ENCODE measurements at regions not wholly inside any gene's neighbourhood (a gene's known extent, or its start where the extent isn't known, plus 50 kb on each side); places are given as distances from the start of the nearest gene placed in this dataset.

GRCh38 chr1:14524826-14525636, 73.5 kb upstream of the KAZN start:
- H3K27ac Mint-ChIP-seq, result no peak overlapping the region
- ATAC-seq (replicated peaks in 1 of 4) (no peak), DNase-seq (no peak)
- 60% methylated on average over 1 of the region's 3 CpGs for WGBS (ENCODE audit: insufficient coverage)
- Histone ChIP-seq H3K27ac (ENCODE audit: low read length) (no peak overlapping the region), H3K4me3 (ENCODE audit: control insufficient read depth in 1 of 2, extremely low read depth in 1 of 2, low read length in 1 of 2) (no peak overlapping the region), H3K9me3 (no peaks in the 10 kb centered on the region), H3K4me1 (ENCODE audit: control insufficient read depth in 1 of 2, extremely low read depth in 1 of 2, insufficient read depth in 2 of 2, low read length in 2 of 2) (no peaks in the 10 kb centered on the region), H3K27me3 (replicated peaks in 1 of 2; ENCODE audit: control insufficient read depth in 2 of 2, extremely low read depth in 1 of 2, insufficient read depth in 2 of 2, low read length in 1 of 2) (peaks cover 0 to 6% of the 10 kb centered on the region in 2 experiments), H3K36me3 (ENCODE audit: control insufficient read depth in 2 of 2, extremely low read depth in 1 of 2, insufficient read depth in 1 of 2, low read length in 1 of 2) (no peaks in the 10 kb centered on the region)
- no peaks in the 10 kb centered on the region for H3K36me3 Mint-ChIP-seq
- CTCF ChIA-PET, result no interaction called here
- no peak overlapping the region for H3K4me3 Mint-ChIP-seq
- H3K9me3 Mint-ChIP-seq, result peaks cover 0 to 4% (median 0%) of the 10 kb centered on the region in 3 donors
- no peaks in the 10 kb centered on the region for H3K4me1 Mint-ChIP-seq
- POLR2A ChIA-PET, result no interaction called here
- peaks cover 6 to 9% of the 10 kb centered on the region in 2 donors for H3K27me3 Mint-ChIP-seq

- no peak overlapping the region for H3K4me3 ChIP-seq (ENCODE audit: control insufficient read depth in 1 of 2, extremely low read depth in 1 of 2, low read length in 1 of 2)
- Mint-ChIP-seq H3K27ac (no peak overlapping the region), H3K9me3 (peaks cover 0 to 4% (median 0%) of the 10 kb centered on the region in 3 donors), H3K36me3 (no peaks in the 10 kb centered on the region), H3K27me3 (no peaks in the 10 kb centered on the region), H3K4me3 (no peak overlapping the region), H3K4me1 (no peaks in the 10 kb centered on the region)
- no peaks in the 10 kb centered on the region for H3K27me3 ChIP-seq (replicated peaks in 1 of 2; ENCODE audit: control insufficient read depth in 2 of 2, extremely low read depth in 1 of 2, insufficient read depth in 2 of 2, low read length in 1 of 2)
- H3K9me3 ChIP-seq, result no peaks in the 10 kb centered on the region
- no peaks in the 10 kb centered on the region for H3K4me1 ChIP-seq (ENCODE audit: control insufficient read depth in 1 of 2, extremely low read depth in 1 of 2, insufficient read depth in 2 of 2, low read length in 2 of 2)
- ATAC-seq (replicated peaks in 1 of 4) (no peak), DNase-seq (no peak)
- H3K36me3 ChIP-seq (ENCODE audit: control insufficient read depth in 2 of 2, extremely low read depth in 1 of 2, insufficient read depth in 1 of 2, low read length in 1 of 2), result no peaks in the 10 kb centered on the region
- ChIA-PET POLR2A (no interaction called here), CTCF (no interaction called here)
- 69% methylated on average over 2 of the region's 2 CpGs for WGBS (ENCODE audit: insufficient coverage)
- H3K27ac ChIP-seq (ENCODE audit: low read length), result no peak overlapping the region
Measured at GRCh38 chr1:14529475-14529874, 69.0 kb upstream of the KAZN start.

GRCh38 chr1:14531519-14531918, 67.0 kb upstream of the KAZN start:
- ChIA-PET POLR2A (no interaction called here), CTCF (no interaction called here)
- no peak for ATAC-seq (replicated peaks in 1 of 4)
- peaks cover 0 to 4% (median 0%) of the 10 kb centered on the region in 3 donors for H3K9me3 Mint-ChIP-seq
- no peak overlapping the region for H3K27ac Mint-ChIP-seq
- no peaks in the 10 kb centered on the region for H3K4me1 Mint-ChIP-seq
- Histone ChIP-seq H3K36me3 (ENCODE audit: control insufficient read depth in 2 of 2, extremely low read depth in 1 of 2, insufficient read depth in 1 of 2, low read length in 1 of 2) (no peaks in the 10 kb centered on the region), H3K4me3 (ENCODE audit: control insufficient read depth in 1 of 2, extremely low read depth in 1 of 2, low read length in 1 of 2) (no peak overlapping the region), H3K27me3 (replicated peaks in 1 of 2; ENCODE audit: control insufficient read depth in 2 of 2, extremely low read depth in 1 of 2, insufficient read depth in 2 of 2, low read length in 1 of 2) (no peaks in the 10 kb centered on the region), H3K9me3 (no peaks in the 10 kb centered on the region), H3K27ac (ENCODE audit: low read length) (no peak overlapping the region), H3K4me1 (ENCODE audit: control insufficient read depth in 1 of 2, extremely low read depth in 1 of 2, insufficient read depth in 2 of 2, low read length in 2 of 2) (no peaks in the 10 kb centered on the region)
- no peaks in the 10 kb centered on the region for H3K36me3 Mint-ChIP-seq
- no peak overlapping the region for H3K4me3 Mint-ChIP-seq
- DNase-seq, result no peak
- H3K27me3 Mint-ChIP-seq, result no peaks in the 10 kb centered on the region
- no CpG with 5 or more reads among the region's 4 CpGs for WGBS (ENCODE audit: insufficient coverage)

GRCh38 chr1:14535619-14536355, 62.7 kb upstream of the KAZN start:
- 81% methylated on average over 4 of the region's 6 CpGs for WGBS (ENCODE audit: insufficient coverage)
- H3K27me3 ChIP-seq (replicated peaks in 1 of 2; ENCODE audit: control insufficient read depth in 2 of 2, extremely low read depth in 1 of 2, insufficient read depth in 2 of 2, low read length in 1 of 2), result no peaks in the 10 kb centered on the region
- no peak for DNase-seq
- Mint-ChIP-seq H3K9me3 (no peaks in the 10 kb centered on the region), H3K27me3 (peaks cover 0 to under 1% of the 10 kb centered on the region in 2 donors), H3K27ac (no peak overlapping the region), H3K4me3 (no peak overlapping the region), H3K4me1 (no peaks in the 10 kb centered on the region), H3K36me3 (no peaks in the 10 kb centered on the region)
- ChIA-PET CTCF (no interaction called here), POLR2A (no interaction called here)
- H3K27ac ChIP-seq (ENCODE audit: low read length), result no peak overlapping the region
- no peak for ATAC-seq (replicated peaks in 1 of 4)
- no peak overlapping the region for H3K4me3 ChIP-seq (ENCODE audit: control insufficient read depth in 1 of 2, extremely low read depth in 1 of 2, low read length in 1 of 2)
- H3K4me1 ChIP-seq (ENCODE audit: control insufficient read depth in 1 of 2, extremely low read depth in 1 of 2, insufficient read depth in 2 of 2, low read length in 2 of 2), result no peaks in the 10 kb centered on the region
- no peaks in the 10 kb centered on the region for H3K9me3 ChIP-seq
- H3K36me3 ChIP-seq (ENCODE audit: control insufficient read depth in 2 of 2, extremely low read depth in 1 of 2, insufficient read depth in 1 of 2, low read length in 1 of 2), result no peaks in the 10 kb centered on the region

GRCh38 chr1:14538335-14538734, 60.1 kb upstream of the KAZN start:
- Histone ChIP-seq H3K27ac (ENCODE audit: low read length) (no peak overlapping the region), H3K27me3 (replicated peaks in 1 of 2; ENCODE audit: control insufficient read depth in 2 of 2, extremely low read depth in 1 of 2, insufficient read depth in 2 of 2, low read length in 1 of 2) (peaks cover 0 to 4% of the 10 kb centered on the region in 2 experiments), H3K9me3 (no peaks in the 10 kb centered on the region), H3K4me1 (ENCODE audit: control insufficient read depth in 1 of 2, extremely low read depth in 1 of 2, insufficient read depth in 2 of 2, low read length in 2 of 2) (no peaks in the 10 kb centered on the region), H3K4me3 (ENCODE audit: control insufficient read depth in 1 of 2, extremely low read depth in 1 of 2, low read length in 1 of 2) (no peak overlapping the region), H3K36me3 (ENCODE audit: control insufficient read depth in 2 of 2, extremely low read depth in 1 of 2, insufficient read depth in 1 of 2, low read length in 1 of 2) (no peaks in the 10 kb centered on the region)
- no peaks in the 10 kb centered on the region for H3K9me3 Mint-ChIP-seq
- ChIA-PET CTCF (no interaction called here), POLR2A (no interaction called here)
- DNase-seq, result no peak
- ATAC-seq (replicated peaks in 1 of 4), result no peak
- H3K36me3 Mint-ChIP-seq, result no peaks in the 10 kb centered on the region
- H3K27ac Mint-ChIP-seq, result no peak overlapping the region
- H3K4me1 Mint-ChIP-seq, result no peaks in the 10 kb centered on the region
- WGBS (ENCODE audit: insufficient coverage), result no CpG with 5 or more reads among the region's 4 CpGs
- no peak overlapping the region for H3K4me3 Mint-ChIP-seq
- H3K27me3 Mint-ChIP-seq, result peaks cover 0 to 16% of the 10 kb centered on the region in 2 donors

GRCh38 chr1:14539309-14539708, 59.2 kb upstream of the KAZN start:
- no peak overlapping the region for H3K27ac Mint-ChIP-seq
- ATAC-seq (replicated peaks in 1 of 4) (no peak), DNase-seq (no peak)
- no peak overlapping the region for H3K27ac ChIP-seq (ENCODE audit: low read length)
- H3K27me3 Mint-ChIP-seq, result peaks cover 0 to 16% of the 10 kb centered on the region in 2 donors
- ChIA-PET CTCF (no interaction called here), POLR2A (no interaction called here)
- H3K4me1 Mint-ChIP-seq, result no peaks in the 10 kb centered on the region
- H3K4me3 ChIP-seq (ENCODE audit: control insufficient read depth in 1 of 2, extremely low read depth in 1 of 2, low read length in 1 of 2), result no peak overlapping the region
- peaks cover 0 to 4% of the 10 kb centered on the region in 2 experiments for H3K27me3 ChIP-seq (replicated peaks in 1 of 2; ENCODE audit: control insufficient read depth in 2 of 2, extremely low read depth in 1 of 2, insufficient read depth in 2 of 2, low read length in 1 of 2)
- no peaks in the 10 kb centered on the region for H3K36me3 Mint-ChIP-seq
- no peaks in the 10 kb centered on the region for H3K9me3 ChIP-seq
- H3K9me3 Mint-ChIP-seq, result no peaks in the 10 kb centered on the region
- no peaks in the 10 kb centered on the region for H3K36me3 ChIP-seq (ENCODE audit: control insufficient read depth in 2 of 2, extremely low read depth in 1 of 2, insufficient read depth in 1 of 2, low read length in 1 of 2)
- 57% methylated on average over 2 of the region's 3 CpGs for WGBS (ENCODE audit: insufficient coverage)
- H3K4me1 ChIP-seq (ENCODE audit: control insufficient read depth in 1 of 2, extremely low read depth in 1 of 2, insufficient read depth in 2 of 2, low read length in 2 of 2), result no peaks in the 10 kb centered on the region
- H3K4me3 Mint-ChIP-seq, result no peak overlapping the region

All from T-cell (primary cell).